H9 (cell line): ENCODE measurements at regions not wholly inside any gene's neighbourhood (a gene's known extent, or its start where the extent isn't known, plus 50 kb on each side); places are given as distances from the start of the nearest gene placed in this dataset.

ENCODE experiments used
- DNase-seq: peaks from one replicate; pipeline ENCODE4 v3.0.0-alpha.2; 2017
- H2AFZ ChIP-seq: one replicate; pipeline ENCODE4 v1.6.1; 2013; ENCODE audit warnings: mild to moderate bottlenecking, low read length, control low read depth, moderate library complexity
- H2AK5ac ChIP-seq: 2 replicates; pipeline ENCODE4 v1.6.1; 2013; ENCODE audit warnings: low read length, control low read depth, mixed read lengths; ENCODE audit not compliant: insufficient read length
- H2BK120ac ChIP-seq: one replicate; pipeline ENCODE4 v1.6.1; 2013; ENCODE audit warnings: low read depth, mild to moderate bottlenecking, low read length, control low read depth, inconsistent platforms; ENCODE audit not compliant: poor library complexity, severe bottlenecking
- H2BK12ac ChIP-seq: 2 replicates; pipeline ENCODE4 v1.6.1; 2013; ENCODE audit warnings: low read length, control low read depth, mixed read lengths, low read depth; ENCODE audit not compliant: insufficient read length
- H2BK15ac ChIP-seq: 2 replicates; pipeline ENCODE4 v1.6.1; 2013; ENCODE audit warnings: low read depth, low read length, control low read depth
- H2BK20ac ChIP-seq: one replicate; pipeline ENCODE4 v1.6.1; 2013; ENCODE audit warnings: low read depth, mild to moderate bottlenecking, low read length, control low read depth, inconsistent platforms; ENCODE audit not compliant: poor library complexity, severe bottlenecking
- H2BK5ac ChIP-seq: 2 replicates; pipeline ENCODE4 v1.6.1; 2013; ENCODE audit warnings: low read length, control low read depth, mixed read lengths; ENCODE audit not compliant: insufficient read length
- H3K14ac ChIP-seq: 2 replicates; pipeline ENCODE4 v1.6.1; 2013; ENCODE audit warnings: low read length, control low read depth; ENCODE audit not compliant: insufficient read depth
- H3K18ac ChIP-seq: 2 replicates; pipeline ENCODE4 v1.6.1; 2013; ENCODE audit warnings: low read depth, mild to moderate bottlenecking, mixed read lengths, low read length, control low read depth; ENCODE audit not compliant: insufficient read length
- H3K23ac ChIP-seq: 2 replicates; pipeline ENCODE4 v1.6.1; 2013; ENCODE audit warnings: low read length, control low read depth, mixed read lengths, low read depth; ENCODE audit not compliant: insufficient read length
- H3K23me2 ChIP-seq: 2 replicates; pipeline ENCODE4 v1.6.1; 2013; ENCODE audit warnings: low read depth, mild to moderate bottlenecking, mixed read lengths, low read length, control low read depth; ENCODE audit not compliant: insufficient read length, poor library complexity, severe bottlenecking
- H3K27ac ChIP-seq: 2 replicates; pipeline ENCODE4 v1.5.1; 2013; ENCODE audit warnings: low read length, control low read depth, mixed read lengths, low read depth; ENCODE audit not compliant: insufficient read length
- H3K27me3 ChIP-seq: 2 replicates; pipeline ENCODE4 v1.6.1; 2013; ENCODE audit warnings: low read length, control low read depth, inconsistent platforms; ENCODE audit not compliant: insufficient read depth
- H3K4ac ChIP-seq: 2 replicates; pipeline ENCODE4 v1.6.1; 2013; ENCODE audit warnings: low read depth, mild to moderate bottlenecking, control low read depth, inconsistent platforms, low read length, moderate library complexity
- H3K4me1 ChIP-seq: 2 replicates; pipeline ENCODE4 v1.6.1; 2013; ENCODE audit warnings: low read length, control low read depth, inconsistent platforms; ENCODE audit not compliant: insufficient read depth
- H3K4me2 ChIP-seq: 2 replicates; pipeline ENCODE4 v1.6.1; 2013; ENCODE audit warnings: low read length, control low read depth, mixed read lengths; ENCODE audit not compliant: insufficient read length, insufficient read depth
- H3K56ac ChIP-seq: 2 replicates; pipeline ENCODE4 v1.6.1; 2013; ENCODE audit warnings: low read depth, mild to moderate bottlenecking, mixed read lengths, low read length, control low read depth; ENCODE audit not compliant: insufficient read length
- H3K79me1 ChIP-seq: 2 replicates; pipeline ENCODE4 v1.6.1; 2013; ENCODE audit warnings: low read depth, mild to moderate bottlenecking, moderate library complexity, low read length, control low read depth, inconsistent platforms; ENCODE audit not compliant: insufficient read depth, poor library complexity, severe bottlenecking
- H3K79me2 ChIP-seq: 2 replicates; pipeline ENCODE4 v1.6.1; 2013; ENCODE audit warnings: low read length, control low read depth, inconsistent platforms; ENCODE audit not compliant: insufficient read depth
- H3K9ac ChIP-seq: 2 replicates; pipeline ENCODE4 v1.6.1; 2013; ENCODE audit warnings: low read length, control low read depth, mixed read lengths; ENCODE audit not compliant: insufficient read length; ENCODE audit errors: extremely low read depth
- H3K9me3 ChIP-seq: one replicate; pipeline ENCODE4 v1.6.1; 2013; ENCODE audit warnings: low read depth, low read length, inconsistent platforms; ENCODE audit not compliant: control insufficient read depth
- H3T11ph ChIP-seq: one replicate; pipeline ENCODE4 v1.6.1; 2013; ENCODE audit warnings: mild to moderate bottlenecking, low read length, control low read depth, inconsistent platforms
- H4K20me1 ChIP-seq: one replicate; pipeline ENCODE4 v1.6.1; 2013; ENCODE audit not compliant: control insufficient read depth, insufficient read length, insufficient read depth
- H4K5ac ChIP-seq: 2 replicates; pipeline ENCODE4 v1.6.1; 2013; ENCODE audit warnings: low read depth, mild to moderate bottlenecking, mixed read lengths, low read length, control low read depth; ENCODE audit not compliant: insufficient read length
- H4K8ac ChIP-seq: replicated peaks from 2 replicates; pipeline ENCODE4 v1.6.1; 2013; ENCODE audit warnings: low read length, control low read depth, mixed read lengths, low read depth; ENCODE audit not compliant: insufficient read length
- H4K91ac ChIP-seq: 2 replicates; pipeline ENCODE4 v1.6.1; 2013; ENCODE audit warnings: low read depth, mild to moderate bottlenecking, moderate library complexity, mixed read lengths, low read length, control low read depth; ENCODE audit not compliant: insufficient read length
- H3K27ac Mint-ChIP-seq, 3 experiments: 2 replicates in 2 of 3; 3 replicates in 1 of 3; pipeline ENCODE4 v1.8.0; 2020 to 2021; ENCODE audit warnings: mixed read lengths in 3 of 3, mild to moderate bottlenecking in 1 of 3, moderate library complexity in 1 of 3
- H3K27me3 Mint-ChIP-seq: 2 replicates; pipeline ENCODE4 v1.8.0; 2021; ENCODE audit warnings: low read depth, mild to moderate bottlenecking, moderate library complexity, mixed read lengths
- H3K36me3 Mint-ChIP-seq, 3 experiments: 2 replicates in 2 of 3; 3 replicates in 1 of 3; pipeline ENCODE4 v1.8.0; 2020 to 2021; ENCODE audit warnings: low read depth in 3 of 3, mixed read lengths in 3 of 3; ENCODE audit not compliant: insufficient read depth in 1 of 3
- H3K4me1 Mint-ChIP-seq, 2 experiments: 2 replicates each; pipeline ENCODE4 v1.8.0; 2020; ENCODE audit warnings: mixed read lengths in 2 of 2
- H3K4me3 Mint-ChIP-seq, 2 experiments: 2 replicates in 1 of 2; 3 replicates in 1 of 2; pipeline ENCODE4 v1.8.0; 2020 to 2021; ENCODE audit warnings: mild to moderate bottlenecking in 2 of 2, mixed read lengths in 2 of 2, moderate library complexity in 1 of 2
- H3K9me3 Mint-ChIP-seq, 2 experiments: 2 replicates in 1 of 2; 3 replicates in 1 of 2; pipeline ENCODE4 v1.8.0; 2020; ENCODE audit warnings: mild to moderate bottlenecking in 2 of 2, mixed read lengths in 2 of 2, moderate library complexity in 1 of 2
- CTCF ChIP-seq: fragments of 200-600 bp; sonication (generic); conservative IDR thresholded peaks from 3 replicates; pipeline ENCODE4 v1.8.0; 2021; ENCODE audit warnings: antibody characterized with exemption, mild to moderate bottlenecking
- WGBS: extraction: QIAGEN DNeasy Blood & Tissue Kit; methylation state at CpG from one replicate; pipeline ENCODE4 v1.1.7; 2013; ENCODE audit warnings: missing lambda C conversion rate, low lambda C conversion rate, mixed read lengths; ENCODE audit not compliant: insufficient read length; ENCODE audit errors: extremely low coverage; 5-methylcytosine and 5-hydroxymethylcytosine counted together

DNA sequence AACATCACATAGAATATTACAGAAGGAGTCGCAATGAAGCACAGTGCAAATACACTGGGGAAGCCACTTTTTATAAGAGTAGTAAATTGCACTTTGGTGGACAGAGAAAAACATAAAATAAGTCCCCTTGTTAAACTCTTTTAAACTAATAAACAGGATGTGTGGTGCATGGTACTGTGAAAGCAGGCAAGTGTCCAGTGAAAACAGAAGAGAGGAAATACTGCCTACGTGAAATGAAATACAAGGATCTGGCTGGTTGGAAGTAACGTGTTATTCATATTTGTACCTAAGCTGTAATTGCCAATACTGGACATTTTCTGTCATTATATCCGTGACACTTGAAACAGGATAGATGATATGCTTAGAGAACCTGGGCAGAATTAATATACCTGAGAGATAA lies 191.9 kb upstream of the SLC27A6 start:
- no peak overlapping the region for H3K4me2 ChIP-seq
- H3T11ph ChIP-seq = no peak overlapping the region

More for the DNA sequence above, 191.9 kb upstream of the SLC27A6 start:
- H3K18ac ChIP-seq = no peak overlapping the region
- no peaks in the 10 kb centered on the region for H3K9me3 ChIP-seq
- H3K36me3 Mint-ChIP-seq = no peaks in the 10 kb centered on the region
- H3K27ac Mint-ChIP-seq = no peak overlapping the region
- H2BK20ac ChIP-seq = no peak overlapping the region
- peaks cover 4% of the 10 kb centered on the region; the same call in 1 of the 2 replicates for H3K4me1 ChIP-seq
- H3K79me2 ChIP-seq = no peaks in the 10 kb centered on the region
- H3K27me3 Mint-ChIP-seq = 0 out of 2 replicates have a peak, but pooled peaks cover 1% of the 10 kb centered on the region
- H4K91ac ChIP-seq = no peak overlapping the region
- no peak overlapping the region for H2BK120ac ChIP-seq
- TF ChIP-seq CTCF = no peak
- no peak overlapping the region for H3K14ac ChIP-seq
- no peaks in the 10 kb centered on the region for H3K23me2 ChIP-seq
- no CpG with 5 or more reads among the region's 4 CpGs for WGBS
- H3K27me3 ChIP-seq = no peaks in the 10 kb centered on the region
- H4K8ac ChIP-seq = no peak overlapping the region
- no peak overlapping the region for H2AK5ac ChIP-seq
- no peak overlapping the region for H3K56ac ChIP-seq
- H2AFZ ChIP-seq = no peak overlapping the region
- no peak overlapping the region for H3K27ac ChIP-seq
- H2BK15ac ChIP-seq = no peak overlapping the region
- H3K9ac ChIP-seq = no peak overlapping the region
- H3K9me3 Mint-ChIP-seq = no peaks in the 10 kb centered on the region
- peaks cover 19 to 22% of the 10 kb centered on the region in 2 experiments for H3K4me1 Mint-ChIP-seq
- H4K5ac ChIP-seq = no peak overlapping the region
- no peaks in the 10 kb centered on the region for H3K79me1 ChIP-seq
- H3K4me3 Mint-ChIP-seq = no peak overlapping the region
- no peak for DNase-seq
- no peak overlapping the region for H2BK12ac ChIP-seq
- no peak overlapping the region for H3K23ac ChIP-seq
- H3K4ac ChIP-seq = no peak overlapping the region
- H2BK5ac ChIP-seq = no peak overlapping the region
- H4K20me1 ChIP-seq = no peaks in the 10 kb centered on the region
